Progenitor cell of endocrine pancreas (in vitro differentiated cells): ENCODE measurements at regions not wholly inside any gene's neighbourhood (a gene's known extent, or its start where the extent isn't known, plus 50 kb on each side); places are given as distances from the start of the nearest gene placed in this dataset.
"Not testable (repeated sequence)": the region's sequence is repeated elsewhere in the genome, so short reads cannot be mapped to it uniquely, and the experiment has no call there.

Experiments
- DNase-seq: peaks from one replicate; pipeline ENCODE4 v3.0.0; 2021; ENCODE audit warnings: low spot score; ENCODE audit not compliant: unreplicated experiment
- H3K27ac Mint-ChIP-seq: 2 replicates; pipeline ENCODE4 v1.8.0; 2021; ENCODE audit warnings: mild to moderate bottlenecking, moderate library complexity, mixed read lengths
- H3K27me3 Mint-ChIP-seq: 2 replicates; pipeline ENCODE4 v1.8.0; 2021; ENCODE audit warnings: mixed read lengths
- H3K36me3 Mint-ChIP-seq: 2 replicates; pipeline ENCODE4 v1.8.0; 2022; ENCODE audit warnings: mixed read lengths; ENCODE audit not compliant: insufficient read depth
- H3K4me1 Mint-ChIP-seq: 2 replicates; pipeline ENCODE4 v1.8.0; 2021; ENCODE audit warnings: low read depth, mixed read lengths
- H3K4me3 Mint-ChIP-seq: 2 replicates; pipeline ENCODE4 v1.8.0; 2021; ENCODE audit warnings: low read depth, mild to moderate bottlenecking, moderate library complexity, mixed read lengths
- H3K9me3 Mint-ChIP-seq: 2 replicates; pipeline ENCODE4 v1.8.0; 2021; ENCODE audit warnings: low read depth, mixed read lengths
- CTCF ChIP-seq: fragments of 200-600 bp; sonication (generic); IDR thresholded peaks from one replicate; pipeline ENCODE4 v1.5.0; 2021; ENCODE audit warnings: antibody characterized with exemption, mild to moderate bottlenecking; ENCODE audit not compliant: unreplicated experiment

GRCh38 chr1:90282811-90283210 lies 287.9 kb downstream of the ZNF326 start:
- Mint-ChIP-seq H3K4me1 (no peaks in the 10 kb centered on the region), H3K4me3 (no peak overlapping the region), H3K27me3 (peaks cover 3% of the 10 kb centered on the region), H3K27ac (no peak overlapping the region), H3K36me3 (no peaks in the 10 kb centered on the region), H3K9me3 (no peaks in the 10 kb centered on the region)
- no peak for TF ChIP-seq CTCF
- DNase-seq = no peak

GRCh38 chr1:90281886-90282285 lies 287.0 kb downstream of the ZNF326 start:
- not testable (repeated sequence) for H3K4me1 Mint-ChIP-seq, H3K4me3 Mint-ChIP-seq, H3K27ac Mint-ChIP-seq

GRCh38 chr1:90277270-90277669 lies 282.4 kb downstream of the ZNF326 start:
- no peaks in the 10 kb centered on the region for H3K9me3 Mint-ChIP-seq
- TF ChIP-seq CTCF = no peak
- H3K36me3 Mint-ChIP-seq = no peaks in the 10 kb centered on the region

More at GRCh38 chr1:90281886-90282285, 287.0 kb downstream of the ZNF326 start:
- not testable (repeated sequence) for H3K36me3 Mint-ChIP-seq, DNase-seq, H3K27me3 Mint-ChIP-seq, H3K9me3 Mint-ChIP-seq

GRCh38 chr1:90274376-90274775 lies 279.5 kb downstream of the ZNF326 start:
- no peak for TF ChIP-seq CTCF
- no peaks in the 10 kb centered on the region for H3K27me3 Mint-ChIP-seq
- H3K27ac Mint-ChIP-seq = no peak overlapping the region
- H3K36me3 Mint-ChIP-seq = no peaks in the 10 kb centered on the region
- no peaks in the 10 kb centered on the region for H3K9me3 Mint-ChIP-seq
- H3K4me1 Mint-ChIP-seq = no peaks in the 10 kb centered on the region
- H3K4me3 Mint-ChIP-seq = no peak overlapping the region
- DNase-seq = no peak

More at GRCh38 chr1:90277270-90277669, 282.4 kb downstream of the ZNF326 start:
- H3K4me3 Mint-ChIP-seq = no peak overlapping the region
- H3K27me3 Mint-ChIP-seq = peaks cover 3% of the 10 kb centered on the region
- H3K4me1 Mint-ChIP-seq = no peaks in the 10 kb centered on the region
- DNase-seq = no peak
- H3K27ac Mint-ChIP-seq = no peak overlapping the region

GRCh38 chr1:90273241-90273774 lies 278.4 kb downstream of the ZNF326 start:
- Mint-ChIP-seq H3K4me1 (peaks cover 2% of the 10 kb centered on the region), H3K27ac (no peak overlapping the region), H3K4me3 (no peak overlapping the region), H3K36me3 (no peaks in the 10 kb centered on the region), H3K9me3 (no peaks in the 10 kb centered on the region), H3K27me3 (no peaks in the 10 kb centered on the region)
- no peak for TF ChIP-seq CTCF
- no peak for DNase-seq

- H3K9me3 Mint-ChIP-seq = peaks cover 3% of the 10 kb centered on the region
- H3K4me1 Mint-ChIP-seq = peaks cover 12% of the 10 kb centered on the region
- H3K27me3 Mint-ChIP-seq = peaks cover 6% of the 10 kb centered on the region
- H3K4me3 Mint-ChIP-seq = no peak overlapping the region
- H3K27ac Mint-ChIP-seq = no peak overlapping the region
- DNase-seq = no peak
- TF ChIP-seq CTCF = no peak
- H3K36me3 Mint-ChIP-seq = no peaks in the 10 kb centered on the region
These were observed 267.9 kb downstream of the ZNF326 start for GRCh38 chr1:90262791-90263190.
